Stimulated activated CD4-positive, alpha-beta T cell treated with anti-CD3 and anti-CD28 coated beads, Interleukin-2, amount 100 ng/mL, for 48 hours (primary cell): ENCODE measurements at regions not wholly inside any gene's neighbourhood (a gene's known extent, or its start where the extent isn't known, plus 50 kb on each side); places are given as distances from the start of the nearest gene placed in this dataset.

ENCODE experiments used
- DNase-seq, 2 donors: peaks; one replicate each; pipeline ENCODE4 v3.0.0-alpha.2; 2020

GRCh38 chr17:77809814-77810213, 148.7 kb upstream of the TNRC6C start:
- DNase-seq = no peak

GRCh38 chr17:77810536-77810935, 148.0 kb upstream of the TNRC6C start:
- DNase-seq = no peak

- no peak for DNase-seq
These were observed 147.0 kb upstream of the TNRC6C start for GRCh38 chr17:77811521-77811920.

- no peak for DNase-seq
These were observed 144.3 kb upstream of the TNRC6C start for GRCh38 chr17:77814091-77814772.

- no peak for DNase-seq
These were observed 143.2 kb upstream of the TNRC6C start for GRCh38 chr17:77815127-77815905.

- no peak for DNase-seq
These were observed 140.6 kb upstream of the TNRC6C start for GRCh38 chr17:77817953-77818352.

GRCh38 chr17:77819497-77819896, 139.0 kb upstream of the TNRC6C start:
- no peak for DNase-seq

- DNase-seq = no peak
These were observed 137.4 kb upstream of the TNRC6C start for GRCh38 chr17:77821114-77821513.

GRCh38 chr17:77822302-77823030, 136.0 kb upstream of the TNRC6C start:
- DNase-seq = no peak

- DNase-seq = no peak
These were observed 134.3 kb upstream of the TNRC6C start for GRCh38 chr17:77824102-77824779.

GRCh38 chr17:77824780-77825280, 133.7 kb upstream of the TNRC6C start:
- DNase-seq = no peak

- DNase-seq = no peak
These were observed 132.9 kb upstream of the TNRC6C start for GRCh38 chr17:77825621-77826020.

GRCh38 chr17:77826132-77826873, 132.2 kb upstream of the TNRC6C start:
- DNase-seq = no peak

- no peak for DNase-seq
These were observed 131.5 kb upstream of the TNRC6C start for GRCh38 chr17:77827039-77827438.

GRCh38 chr17:77827511-77827910, 131.0 kb upstream of the TNRC6C start:
- DNase-seq = no peak

GRCh38 chr17:77828749-77829539, 129.6 kb upstream of the TNRC6C start:
- DNase-seq = no peak

GRCh38 chr17:77829843-77830799, 128.4 kb upstream of the TNRC6C start:
- no peak for DNase-seq

- DNase-seq = no peak
These were observed 127.6 kb upstream of the TNRC6C start for GRCh38 chr17:77830816-77831473.

GRCh38 chr17:77831474-77832179, 126.9 kb upstream of the TNRC6C start:
- no peak for DNase-seq
